MM.1S (cell line): ENCODE measurements at regions not wholly inside any gene's neighbourhood (a gene's known extent, or its start where the extent isn't known, plus 50 kb on each side); places are given as distances from the start of the nearest gene placed in this dataset.

ENCODE experiments used
- DNase-seq: peaks from one replicate; pipeline ENCODE4 v3.0.0-alpha.2; 2015
- H2AFZ ChIP-seq: fragments of 300-600 bp; sonication (generic); 2 replicates; pipeline ENCODE4 v1.6.0; 2016; ENCODE audit warnings: antibody characterized with exemption, low read length
- H3F3A ChIP-seq: fragments of 300-600 bp; sonication (generic); 2 replicates; pipeline ENCODE4 v1.6.1; 2016; ENCODE audit warnings: mild to moderate bottlenecking, antibody characterized with exemption, low read length, moderate library complexity, mixed read lengths; ENCODE audit not compliant: insufficient read depth
- H3K27ac ChIP-seq: fragments of 300-600 bp; sonication (generic); 2 replicates; pipeline ENCODE4 v1.5.1; 2016; ENCODE audit warnings: mild to moderate bottlenecking, low read length
- H3K27me3 ChIP-seq: fragments of 300-600 bp; sonication (generic); replicated peaks from 2 replicates; pipeline ENCODE4 v1.6.0; 2016; ENCODE audit warnings: low read length; ENCODE audit not compliant: insufficient read depth
- H3K36me3 ChIP-seq: fragments of 300-600 bp; sonication (generic); replicated peaks from 2 replicates; pipeline ENCODE4 v1.6.1; 2016; ENCODE audit warnings: mild to moderate bottlenecking, low read length, mixed read lengths; ENCODE audit not compliant: insufficient read depth
- H3K4me1 ChIP-seq: fragments of 300-600 bp; sonication (generic); 2 replicates; pipeline ENCODE4 v1.6.1; 2016; ENCODE audit warnings: low read length, mixed read lengths
- H3K4me2 ChIP-seq: fragments of 300-600 bp; sonication (generic); 2 replicates; pipeline ENCODE4 v1.6.0; 2016; ENCODE audit warnings: low read depth, low read length
- H3K4me3 ChIP-seq: fragments of 300-600 bp; sonication (generic); 2 replicates; pipeline ENCODE4 v1.5.1; 2016; ENCODE audit warnings: low read length, mixed read lengths
- H3K79me2 ChIP-seq: fragments of 300-600 bp; sonication (generic); 2 replicates; pipeline ENCODE4 v1.6.1; 2016; ENCODE audit warnings: mixed run types, low read length, mixed read lengths
- H3K9ac ChIP-seq: fragments of 300-600 bp; sonication (generic); 2 replicates; pipeline ENCODE4 v1.6.1; 2016; ENCODE audit warnings: low read length, mixed read lengths
- H3K9me2 ChIP-seq: fragments of 300-600 bp; sonication (generic); replicated peaks from 2 replicates; pipeline ENCODE4 v1.6.1; 2016; ENCODE audit warnings: mild to moderate bottlenecking, low read length, mixed read lengths; ENCODE audit not compliant: insufficient read depth
- H3K9me3 ChIP-seq: fragments of 300-600 bp; sonication (generic); replicated peaks from 2 replicates; pipeline ENCODE4 v1.6.1; 2016; ENCODE audit warnings: mild to moderate bottlenecking, low read length, mixed read lengths; ENCODE audit not compliant: insufficient read depth
- H4K20me1 ChIP-seq: fragments of 300-600 bp; sonication (generic); 2 replicates; pipeline ENCODE4 v1.6.1; 2016; ENCODE audit warnings: mild to moderate bottlenecking, low read length, moderate library complexity, mixed read lengths; ENCODE audit not compliant: insufficient read depth
- CTCF ChIP-seq: fragments of 300-600 bp; sonication (generic); IDR thresholded peaks from 2 replicates; pipeline ENCODE4 v1.5.1; 2016; ENCODE audit warnings: antibody characterized with exemption, low read length, mixed read lengths
- EZH2 ChIP-seq: fragments of 300-600 bp; sonication (generic); optimal IDR thresholded peaks from 2 replicates; pipeline ENCODE3; 2017; ENCODE audit warnings: low read depth, mild to moderate bottlenecking, antibody characterized with exemption, low read length, mixed read lengths
- EZH2phosphoT487 ChIP-seq: fragments of 300-600 bp; sonication (generic); IDR thresholded peaks from 2 replicates; pipeline ENCODE4 v1.6.1; 2018; ENCODE audit warnings: antibody characterized with exemption, low read length

DNA sequence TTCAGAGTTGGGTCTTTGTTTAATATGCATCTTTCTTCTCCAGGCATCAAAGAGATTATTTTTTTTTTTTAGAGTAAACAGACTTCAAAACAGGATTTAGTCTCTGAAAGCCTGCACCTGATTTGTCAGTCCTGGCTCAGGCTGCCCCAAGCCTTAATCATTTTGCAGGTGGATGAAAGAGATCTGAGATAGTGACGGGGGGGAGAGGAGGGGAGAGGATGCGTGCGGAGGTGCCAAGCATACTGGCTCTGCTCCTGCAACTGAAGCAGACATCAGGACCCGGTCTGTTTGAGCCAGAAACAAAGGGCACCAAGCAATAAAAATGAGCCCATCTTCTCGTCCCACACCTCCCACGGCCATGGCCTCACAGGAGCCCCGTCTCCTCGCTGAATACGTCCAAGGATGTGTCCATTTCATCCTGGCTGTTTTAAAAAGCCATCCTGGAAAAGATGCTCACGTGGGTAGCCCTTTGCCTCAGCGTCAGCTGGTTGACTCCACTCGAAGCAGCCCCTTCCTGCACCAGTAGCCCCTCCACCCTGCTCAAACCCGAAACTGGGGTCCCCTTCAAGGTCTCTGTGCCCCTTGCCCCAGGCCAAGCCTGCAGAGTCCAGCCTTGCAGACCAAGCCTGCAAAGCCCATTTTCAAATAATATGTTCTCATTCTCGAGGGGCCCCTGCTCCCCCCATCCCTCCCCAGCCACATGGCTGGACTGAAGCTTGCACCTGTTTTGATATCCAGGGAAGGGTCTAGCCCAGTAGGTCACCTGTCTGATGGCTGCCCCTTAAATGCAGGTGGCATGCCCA is 84.8 kb upstream of the TNRC6C start:
- Histone ChIP-seq H3K4me2 (no peak overlapping the region), H3K27me3 (peaks cover 85% of the 10 kb centered on the region)
- DNase-seq: no peak

GRCh38 chr17:77874303-77875050 is 84.0 kb upstream of the TNRC6C start:
- Histone ChIP-seq H3K27ac (no peak overlapping the region), H3K79me2 (no peaks in the 10 kb centered on the region), H2AFZ (no peak overlapping the region), H3K9ac (no peak overlapping the region), H4K20me1 (no peaks in the 10 kb centered on the region), H3K4me2 (no peak overlapping the region), H3K9me2 (no peaks in the 10 kb centered on the region), H3K27me3 (peaks cover 83% of the 10 kb centered on the region), H3K9me3 (no peaks in the 10 kb centered on the region), H3F3A (peaks cover under 1% of the 10 kb centered on the region; the same call in 1 of the 2 replicates), H3K4me3 (no peak overlapping the region), H3K36me3 (no peaks in the 10 kb centered on the region), H3K4me1 (peaks cover 24% of the 10 kb centered on the region)
- TF ChIP-seq CTCF (no peak), EZH2phosphoT487 (no peak), EZH2 (no peak)
- DNase-seq: no peak

More for the DNA sequence above, 84.8 kb upstream of the TNRC6C start:
- no peaks in the 10 kb centered on the region for H3K36me3 ChIP-seq
- H3K9ac ChIP-seq: no peak overlapping the region
- no peak for TF ChIP-seq EZH2phosphoT487
- TF ChIP-seq EZH2: no peak
- H3K9me3 ChIP-seq: no peaks in the 10 kb centered on the region
- H4K20me1 ChIP-seq: no peaks in the 10 kb centered on the region
- H3F3A ChIP-seq: peaks cover 7% of the 10 kb centered on the region
- H3K9me2 ChIP-seq: no peaks in the 10 kb centered on the region
- no peak overlapping the region for H3K27ac ChIP-seq
- H3K4me3 ChIP-seq: no peak overlapping the region
- H2AFZ ChIP-seq: no peak overlapping the region
- peaks cover 32% of the 10 kb centered on the region for H3K4me1 ChIP-seq
- no peaks in the 10 kb centered on the region for H3K79me2 ChIP-seq

GRCh38 chr17:77875051-77875780 is 83.3 kb upstream of the TNRC6C start:
- H3K4me3 ChIP-seq: no peak overlapping the region
- DNase-seq: no peak
- no peaks in the 10 kb centered on the region for H3K79me2 ChIP-seq
- H3F3A ChIP-seq: no peaks in the 10 kb centered on the region; the same call in 1 of the 2 replicates
- H4K20me1 ChIP-seq: no peaks in the 10 kb centered on the region
- H2AFZ ChIP-seq: no peak overlapping the region
- peaks cover 84% of the 10 kb centered on the region for H3K27me3 ChIP-seq
- TF ChIP-seq CTCF (no peak), EZH2phosphoT487 (no peak), EZH2 (no peak)
- H3K9me3 ChIP-seq: no peaks in the 10 kb centered on the region
- H3K4me2 ChIP-seq: 0 out of 2 replicates have a peak overlapping the region, but pooled peaks have one; percentile 6
- no peaks in the 10 kb centered on the region for H3K9me2 ChIP-seq
- H3K36me3 ChIP-seq: no peaks in the 10 kb centered on the region
- no peak overlapping the region; the same call in 1 of the 2 replicates for H3K27ac ChIP-seq
- peaks cover 17% of the 10 kb centered on the region for H3K4me1 ChIP-seq
- H3K9ac ChIP-seq: no peak overlapping the region
